ENCODE measurements at regions not wholly inside any gene's neighbourhood (a gene's known extent, or its start where the extent isn't known, plus 50 kb on each side); places are given as distances from the start of the nearest gene placed in this dataset.

GRCh38 chr2:234677758-234678538, 181.1 kb upstream of the ARL4C start:
- DNase-seq (ENCODE audit: low read depth in 3 of 3), result no peak

- no peak for DNase-seq (ENCODE audit: low read depth in 3 of 3)
These were observed 180.0 kb upstream of the ARL4C start for GRCh38 chr2:234676783-234677450.

- DNase-seq (ENCODE audit: low read depth in 3 of 3), result no peak
These were observed 179.4 kb upstream of the ARL4C start for GRCh38 chr2:234676109-234676782.

GRCh38 chr2:234674781-234675201, 177.9 kb upstream of the ARL4C start:
- no peak for DNase-seq (ENCODE audit: low read depth in 3 of 3)

- DNase-seq (ENCODE audit: low read depth in 3 of 3), result no peak
These were observed 177.3 kb upstream of the ARL4C start for GRCh38 chr2:234673961-234674759.

GRCh38 chr2:234673501-234673900, 176.6 kb upstream of the ARL4C start:
- DNase-seq (ENCODE audit: low read depth in 3 of 3), result no peak

GRCh38 chr2:234672498-234673150, 175.7 kb upstream of the ARL4C start:
- DNase-seq (ENCODE audit: low read depth in 3 of 3), result no peak

- DNase-seq (ENCODE audit: low read depth in 3 of 3), result no peak
These were observed 174.8 kb upstream of the ARL4C start for GRCh38 chr2:234671716-234672115.

- DNase-seq (ENCODE audit: low read depth in 3 of 3), result no peak
These were observed 174.3 kb upstream of the ARL4C start for GRCh38 chr2:234671231-234671630.

- no peak for DNase-seq (ENCODE audit: low read depth in 3 of 3)
These were observed 173.9 kb upstream of the ARL4C start for GRCh38 chr2:234670806-234671205.

- DNase-seq (ENCODE audit: low read depth in 3 of 3), result no peak
These were observed 173.2 kb upstream of the ARL4C start for GRCh38 chr2:234670052-234670451.

GRCh38 chr2:234669621-234670020, 172.7 kb upstream of the ARL4C start:
- no peak for DNase-seq (ENCODE audit: low read depth in 3 of 3)

GRCh38 chr2:234669001-234669400, 172.1 kb upstream of the ARL4C start:
- DNase-seq (ENCODE audit: low read depth in 3 of 3), result no peak

- no peak for DNase-seq (ENCODE audit: low read depth in 3 of 3)
These were observed 170.0 kb upstream of the ARL4C start for GRCh38 chr2:234666911-234667310.

GRCh38 chr2:234665304-234665703, 168.4 kb upstream of the ARL4C start:
- no peak for DNase-seq (ENCODE audit: low read depth in 3 of 3)

- DNase-seq (ENCODE audit: low read depth in 3 of 3), result no peak
These were observed 165.0 kb upstream of the ARL4C start for GRCh38 chr2:234661849-234662248.

GRCh38 chr2:234661175-234661574, 164.3 kb upstream of the ARL4C start:
- no peak for DNase-seq (ENCODE audit: low read depth in 3 of 3)

GRCh38 chr2:234655706-234656105, 158.8 kb upstream of the ARL4C start:
- DNase-seq (ENCODE audit: low read depth in 3 of 3), result no peak

GRCh38 chr2:234650911-234651310, 154.0 kb upstream of the ARL4C start:
- DNase-seq (ENCODE audit: low read depth in 3 of 3), result no peak

GRCh38 chr2:234649951-234650350, 153.1 kb upstream of the ARL4C start:
- no peak for DNase-seq (ENCODE audit: low read depth in 3 of 3)

- no peak for DNase-seq (ENCODE audit: low read depth in 3 of 3)
These were observed 146.5 kb upstream of the ARL4C start for GRCh38 chr2:234643407-234643806.

Measured in stimulated activated CD4-positive, alpha-beta T cell treated with anti-CD3 and anti-CD28 coated beads, TNF-alpha, amount 100 ng/mL, for 24 hours (primary cell).